Endothelial cell of hepatic sinusoid (primary cell): ENCODE measurements at regions not wholly inside any gene's neighbourhood (a gene's known extent, or its start where the extent isn't known, plus 50 kb on each side); places are given as distances from the start of the nearest gene placed in this dataset.
"Not testable (repeated sequence)": the region's sequence is repeated elsewhere in the genome, so short reads cannot be mapped to it uniquely, and the experiment has no call there.

Experiments used
- in situ Hi-C: cut with HindIII; loops from 2 replicates; pipeline ENCODE4 v1.10.0; 2017; ENCODE audit warnings: low sequenced_read_pairs

- in situ Hi-C loops = no loop called here
These were observed 163.6 kb upstream of the MAP2 start for GRCh38 chr2:209260281-209260680.

GRCh38 chr2:209261366-209262053 lies 162.3 kb upstream of the MAP2 start:
- in situ Hi-C loops = not testable (repeated sequence)

GRCh38 chr2:209269024-209269423 lies 154.8 kb upstream of the MAP2 start:
- in situ Hi-C loops = no loop called here

DNA sequence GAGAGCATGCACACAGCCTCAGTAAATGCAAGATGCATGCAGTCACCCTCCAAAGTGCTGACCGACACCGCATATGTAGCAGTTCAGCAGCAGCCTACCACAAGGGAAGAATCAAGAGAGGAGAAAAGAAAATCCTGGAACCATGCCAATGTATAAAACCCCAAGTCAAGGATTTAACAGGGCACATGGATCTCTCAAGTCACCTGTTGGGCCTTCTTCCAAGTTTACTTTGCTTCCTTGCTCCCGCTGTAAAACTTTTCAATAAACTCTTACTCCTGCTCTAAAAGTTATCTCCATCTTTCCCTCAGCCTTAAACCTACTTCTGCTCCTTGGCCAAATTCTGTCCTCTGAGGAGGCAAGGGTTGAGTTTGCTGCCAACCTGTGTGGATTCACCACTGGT lies 147.8 kb upstream of the MAP2 start:
- in situ Hi-C loops = no loop called here

DNA sequence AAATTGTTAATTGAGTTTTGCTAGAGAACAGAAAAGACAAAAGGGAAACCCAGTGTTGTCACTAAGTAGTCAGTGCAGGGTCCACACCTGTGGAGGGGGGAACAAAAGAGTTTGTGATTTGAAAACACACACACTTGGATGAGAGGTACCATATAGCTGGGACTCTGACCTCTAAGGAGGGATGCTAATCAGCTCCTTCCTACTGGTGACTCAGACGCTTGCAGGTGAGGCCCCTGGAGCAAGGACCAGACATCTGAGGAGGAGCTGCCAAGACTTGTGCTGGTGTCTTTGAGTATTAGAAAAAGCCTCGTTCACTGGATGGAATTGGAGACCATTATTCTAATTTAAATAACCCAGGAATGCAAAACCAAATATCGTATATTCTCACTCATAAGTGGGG lies 146.4 kb upstream of the MAP2 start:
- in situ Hi-C loops = no loop called here

DNA sequence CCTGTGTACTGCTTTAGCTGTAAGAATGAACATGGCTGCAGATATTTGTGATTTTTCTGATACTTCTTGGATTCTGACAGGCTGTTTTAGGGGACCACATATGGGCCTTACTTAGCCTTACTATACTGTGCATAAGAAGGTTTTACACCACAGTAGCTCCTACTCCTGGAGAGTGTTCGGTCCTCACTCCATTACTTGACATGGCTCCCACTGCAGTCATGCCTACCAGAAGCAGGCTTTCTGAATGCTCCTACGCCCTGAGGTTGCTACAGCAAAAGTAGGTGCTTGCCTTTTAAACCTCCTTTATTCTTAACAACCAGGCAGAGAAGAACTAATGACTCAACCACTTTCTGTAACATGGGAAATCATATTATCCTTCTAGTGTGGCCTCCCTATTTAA lies 125.2 kb upstream of the MAP2 start:
- in situ Hi-C loops = no loop called here

- in situ Hi-C loops = not testable (repeated sequence)
These were observed 124.4 kb upstream of the MAP2 start for GRCh38 chr2:209299478-209299877.

- in situ Hi-C loops = loop anchor here (25.0 kb wide), 1 partner anchor 913 kb away; no protein-coding TSS in a partner anchor
These were observed 123.1 kb upstream of the MAP2 start for GRCh38 chr2:209300766-209301165.

DNA sequence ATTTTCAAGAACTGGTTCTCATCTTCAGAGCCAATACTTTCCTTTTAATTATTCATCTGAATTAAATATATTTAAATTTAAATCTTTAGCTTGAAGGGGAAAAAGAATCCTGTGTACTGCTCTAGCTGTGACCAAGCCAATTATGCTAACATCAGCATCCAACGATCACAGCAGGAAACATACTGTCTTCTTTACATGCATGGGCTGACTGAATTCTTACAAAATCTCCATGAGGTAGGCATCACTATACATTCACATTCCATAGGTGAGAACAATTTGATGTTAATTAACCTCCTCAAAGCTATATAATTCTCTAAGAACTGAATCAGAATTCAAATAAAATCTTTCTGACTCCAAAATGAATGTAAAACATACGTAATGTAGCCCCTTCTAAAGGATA lies 118.8 kb upstream of the MAP2 start:
- in situ Hi-C loops = loop anchor here (25.0 kb wide), 1 partner anchor 918 kb away; no protein-coding TSS in a partner anchor

DNA sequence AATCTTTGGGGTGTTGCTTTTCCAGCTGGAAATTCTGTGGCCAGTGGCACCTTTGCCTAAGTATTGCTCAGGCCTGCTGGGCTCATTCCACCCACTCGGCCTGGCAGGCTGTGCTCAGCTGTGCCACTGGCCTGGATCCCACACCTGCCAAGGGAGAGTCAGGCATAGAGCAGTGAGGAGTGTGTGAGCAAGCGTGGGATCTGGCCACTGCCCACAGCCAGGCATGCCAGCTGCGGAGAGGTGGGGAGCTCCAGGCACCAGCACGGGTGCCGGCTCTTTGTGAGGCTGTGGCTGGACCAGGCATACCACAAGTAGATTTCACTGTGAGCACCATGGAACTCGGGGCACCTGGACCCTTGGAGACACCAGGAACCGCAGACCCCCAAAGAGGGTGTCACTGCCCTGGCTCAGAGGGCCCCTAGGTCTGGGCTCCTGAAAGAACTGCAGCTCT lies 118.1 kb upstream of the MAP2 start:
- in situ Hi-C loops = loop anchor here (25.0 kb wide), 1 partner anchor 918 kb away; no protein-coding TSS in a partner anchor

- in situ Hi-C loops = loop anchor here (25.0 kb wide), 1 partner anchor 920 kb away; no protein-coding TSS in a partner anchor
These were observed 116.5 kb upstream of the MAP2 start for GRCh38 chr2:209307161-209308001.

GRCh38 chr2:209308415-209308814 lies 115.4 kb upstream of the MAP2 start:
- in situ Hi-C loops = loop anchor here (25.0 kb wide), 1 partner anchor 921 kb away; no protein-coding TSS in a partner anchor

GRCh38 chr2:209311948-209312347 lies 111.9 kb upstream of the MAP2 start:
- in situ Hi-C loops = loop anchor here (25.0 kb wide), 1 partner anchor 925 kb away; no protein-coding TSS in a partner anchor

- in situ Hi-C loops = loop anchor here (25.0 kb wide), 1 partner anchor 925 kb away; no protein-coding TSS in a partner anchor
These were observed 111.4 kb upstream of the MAP2 start for GRCh38 chr2:209312450-209312849.

- in situ Hi-C loops = loop anchor here (25.0 kb wide), 1 partner anchor 927 kb away; no protein-coding TSS in a partner anchor
These were observed 109.2 kb upstream of the MAP2 start for GRCh38 chr2:209314653-209315052.

- in situ Hi-C loops = loop anchor here (25.0 kb wide), 1 partner anchor 929 kb away; no protein-coding TSS in a partner anchor
These were observed 107.7 kb upstream of the MAP2 start for GRCh38 chr2:209316141-209316540.

GRCh38 chr2:209321076-209321475 lies 102.8 kb upstream of the MAP2 start:
- in situ Hi-C loops = loop anchor here (25.0 kb wide), 1 partner anchor 934 kb away; no protein-coding TSS in a partner anchor

GRCh38 chr2:209321581-209321980 lies 102.3 kb upstream of the MAP2 start:
- in situ Hi-C loops = loop anchor here (25.0 kb wide), 1 partner anchor 934 kb away; no protein-coding TSS in a partner anchor

- in situ Hi-C loops = loop anchor here (25.0 kb wide), 1 partner anchor 935 kb away; no protein-coding TSS in a partner anchor
These were observed 101.8 kb upstream of the MAP2 start for GRCh38 chr2:209322041-209322440.

DNA sequence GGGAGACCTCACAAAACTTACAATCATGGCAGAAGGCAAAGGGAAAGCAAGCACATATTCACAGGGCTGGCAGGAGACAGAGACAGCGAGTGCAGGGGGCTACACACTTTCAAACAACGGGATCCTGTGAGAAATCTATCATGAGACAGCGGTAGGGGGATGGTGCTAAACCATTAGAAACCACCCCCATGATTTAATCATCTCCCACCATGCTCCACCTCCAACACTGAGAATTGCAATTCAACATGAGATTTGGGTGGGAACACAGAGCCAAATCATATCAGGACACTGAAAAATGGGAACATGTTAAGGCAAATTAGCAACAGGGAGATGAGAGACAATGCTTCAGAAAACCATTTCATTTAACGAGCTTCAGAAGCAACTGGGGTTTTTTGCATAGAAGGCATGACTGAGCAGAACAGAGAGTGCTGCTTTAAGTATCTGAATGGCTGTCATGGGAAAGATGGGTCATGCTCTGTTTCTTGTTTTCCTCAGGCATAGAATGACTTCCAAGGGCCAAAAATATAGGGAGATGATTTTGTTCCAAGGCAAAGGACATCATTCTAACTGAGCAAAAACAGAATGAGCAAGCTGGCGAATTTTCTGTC lies 100.8 kb upstream of the MAP2 start:
- in situ Hi-C loops = loop anchor here (25.0 kb wide), 1 partner anchor 936 kb away; no protein-coding TSS in a partner anchor

DNA sequence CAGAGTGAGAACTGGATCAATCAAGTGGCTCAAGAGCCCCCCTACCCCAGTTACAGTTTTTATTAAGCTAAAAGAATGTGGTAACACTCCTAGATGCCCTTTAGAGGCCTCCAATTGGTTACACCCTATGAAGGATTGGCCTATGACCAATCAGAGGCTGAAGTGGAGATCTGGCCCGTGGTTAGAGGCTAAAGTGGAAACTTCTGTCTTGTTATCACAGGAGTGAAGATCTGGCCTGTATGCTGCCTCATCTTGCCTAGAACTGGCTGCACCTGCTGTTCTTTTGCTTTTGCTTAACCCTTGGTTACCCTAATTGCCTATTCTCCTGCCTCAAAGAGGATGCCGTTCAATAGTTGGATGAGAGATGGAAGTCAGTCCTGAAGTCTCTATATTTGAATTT lies 100.1 kb upstream of the MAP2 start:
- in situ Hi-C loops = loop anchor here (25.0 kb wide), 1 partner anchor 936 kb away; no protein-coding TSS in a partner anchor
